GM13976 (cell line): ENCODE measurements at regions not wholly inside any gene's neighbourhood (a gene's known extent, or its start where the extent isn't known, plus 50 kb on each side); places are given as distances from the start of the nearest gene placed in this dataset.

Source experiments
- DNase-seq: peaks from one replicate; pipeline ENCODE4 v3.0.0; 2012; ENCODE audit warnings: low spot score
- CTCF ChIP-seq: IDR thresholded peaks from 2 replicates; pipeline ENCODE4 v1.5.1; 2012; ENCODE audit warnings: borderline replicate concordance, mild to moderate bottlenecking; ENCODE audit not compliant: insufficient read depth; ENCODE audit errors: extremely low read depth, missing control alignments, control extremely low read depth
- in situ Hi-C: fragments of 300-500 bp; cut with MboI; formaldehyde crosslinking; loops from one replicate; pipeline ENCODE4 v1.12.0; 2022; ENCODE audit warnings: low sequenced_read_pairs, mixed read lengths, inconsistent platforms; ENCODE audit not compliant: unreplicated experiment

GRCh38 chr21:35850029-35850428, 210.3 kb downstream of the SETD4 start:
- in situ Hi-C loops, result no loop called here
- TF ChIP-seq CTCF, result no peak
- DNase-seq, result peak; percentile 23

GRCh38 chr21:35849144-35849543, 211.2 kb downstream of the SETD4 start:
- DNase-seq, result no peak
- no peak for TF ChIP-seq CTCF
- in situ Hi-C loops, result loop anchor here (25.0 kb wide), 1 partner anchor 1112 kb away; no protein-coding TSS in a partner anchor

- in situ Hi-C loops, result loop anchor here (25.0 kb wide), 1 partner anchor 1107 kb away; no protein-coding TSS in a partner anchor
- DNase-seq, result no peak
Observed at GRCh38 chr21:35843911-35844667, 216.2 kb downstream of the SETD4 start.

GRCh38 chr21:35840949-35841348, 219.4 kb downstream of the SETD4 start:
- in situ Hi-C loops, result loop anchor here (25.0 kb wide), 1 partner anchor 1104 kb away; no protein-coding TSS in a partner anchor
- no peak for TF ChIP-seq CTCF
- DNase-seq, result no peak

More at GRCh38 chr21:35843911-35844667, 216.2 kb downstream of the SETD4 start:
- no peak for TF ChIP-seq CTCF

- DNase-seq, result peak; percentile 36
- TF ChIP-seq CTCF, result peak; percentile 74
- in situ Hi-C loops, result loop anchor here (25.0 kb wide), 1 partner anchor 1103 kb away; no protein-coding TSS in a partner anchor
Observed at GRCh38 chr21:35840197-35840799, 220.0 kb downstream of the SETD4 start.

- no peak for TF ChIP-seq CTCF
- no peak for DNase-seq
- in situ Hi-C loops, result loop anchor here (25.0 kb wide), 1 partner anchor 1102 kb away; no protein-coding TSS in a partner anchor
Observed at GRCh38 chr21:35838987-35839763, 221.2 kb downstream of the SETD4 start.
